ENCODE measurements at regions not wholly inside any gene's neighbourhood (a gene's known extent, or its start where the extent isn't known, plus 50 kb on each side); places are given as distances from the start of the nearest gene placed in this dataset.

GRCh38 chr2:60097298-60097697 is 456.2 kb downstream of the BCL11A start:
- no peak for DNase-seq (ENCODE audit: low read depth)

GRCh38 chr2:60096556-60096955 is 456.9 kb downstream of the BCL11A start:
- DNase-seq (ENCODE audit: low read depth) = no peak

- DNase-seq (ENCODE audit: low read depth) = no peak
Observed at GRCh38 chr2:60095903-60096302, 457.6 kb downstream of the BCL11A start.

- DNase-seq (ENCODE audit: low read depth) = no peak
Observed at GRCh38 chr2:60095202-60095815, 458.1 kb downstream of the BCL11A start.

- DNase-seq (ENCODE audit: low read depth) = no peak
Observed at GRCh38 chr2:60094450-60094929, 459.0 kb downstream of the BCL11A start.

- no peak for DNase-seq (ENCODE audit: low read depth)
Observed at GRCh38 chr2:60092781-60093180, 460.7 kb downstream of the BCL11A start.

GRCh38 chr2:60091894-60092293 is 461.6 kb downstream of the BCL11A start:
- DNase-seq (ENCODE audit: low read depth) = no peak

GRCh38 chr2:60091266-60091665 is 462.2 kb downstream of the BCL11A start:
- DNase-seq (ENCODE audit: low read depth) = no peak

- no peak for DNase-seq (ENCODE audit: low read depth)
Observed at GRCh38 chr2:60079562-60079961, 473.9 kb downstream of the BCL11A start.

GRCh38 chr2:60075048-60075447 is 478.4 kb downstream of the BCL11A start:
- DNase-seq (ENCODE audit: low read depth) = no peak

GRCh38 chr2:60073201-60073600 is 480.3 kb downstream of the BCL11A start:
- no peak for DNase-seq (ENCODE audit: low read depth)

GRCh38 chr2:60072609-60073008 is 480.8 kb downstream of the BCL11A start:
- DNase-seq (ENCODE audit: low read depth) = no peak

GRCh38 chr2:60071490-60071831 is 482.0 kb downstream of the BCL11A start:
- DNase-seq (ENCODE audit: low read depth) = no peak

GRCh38 chr2:60070736-60071489 is 482.5 kb downstream of the BCL11A start:
- no peak for DNase-seq (ENCODE audit: low read depth)

GRCh38 chr2:60070196-60070595 is 483.3 kb downstream of the BCL11A start:
- DNase-seq (ENCODE audit: low read depth) = no peak

- no peak for DNase-seq (ENCODE audit: low read depth)
Observed at GRCh38 chr2:60068755-60069154, 484.7 kb downstream of the BCL11A start.

GRCh38 chr2:60067006-60067405 is 486.4 kb downstream of the BCL11A start:
- no peak for DNase-seq (ENCODE audit: low read depth)

GRCh38 chr2:60066096-60066839 is 487.2 kb downstream of the BCL11A start:
- no peak for DNase-seq (ENCODE audit: low read depth)

GRCh38 chr2:60064687-60065389 is 488.6 kb downstream of the BCL11A start:
- DNase-seq (ENCODE audit: low read depth) = no peak

GRCh38 chr2:60058781-60059180 is 494.7 kb downstream of the BCL11A start:
- no peak for DNase-seq (ENCODE audit: low read depth)

GRCh38 chr2:60054571-60055340 is 498.7 kb downstream of the BCL11A start:
- no peak for DNase-seq (ENCODE audit: low read depth)

- DNase-seq (ENCODE audit: low read depth) = no peak
Observed at GRCh38 chr2:60053791-60054190, 499.7 kb downstream of the BCL11A start.

All from stimulated activated CD8-positive, alpha-beta memory T cell treated with anti-CD3 and anti-CD28 coated beads, Interleukin-4, amount 100 ng/mL, for 24 hours (primary cell).